Tibial nerve (tissue), 4 donors: ENCODE measurements at regions not wholly inside any gene's neighbourhood (a gene's known extent, or its start where the extent isn't known, plus 50 kb on each side); places are given as distances from the start of the nearest gene placed in this dataset.

Source experiments
- CTCF ChIP-seq, 5 experiments: fragments of 200-600 bp in 3 of 5; fragments of 450-650 bp in 2 of 5; sonication (generic) in 3 of 5; IDR thresholded peaks; one replicate each; pipeline ENCODE4 v1.5.1; 2016 to 2019; ENCODE audit warnings: antibody characterized with exemption in 5 of 5, mild to moderate bottlenecking in 3 of 5, moderate library complexity in 2 of 5
- EP300 ChIP-seq, 2 donors: sonication (generic); formaldehyde crosslinking; IDR thresholded peaks; one replicate each; pipeline ENCODE4 v1.6.1; 2017; ENCODE audit warnings: antibody characterized with exemption in 2 of 2, mild to moderate bottlenecking in 1 of 2
- POLR2A ChIP-seq, 2 donors: fragments of 450-650 bp; IDR thresholded peaks; one replicate each; pipeline ENCODE4 v1.6.1; 2017; ENCODE audit warnings: antibody characterized with exemption in 2 of 2, mild to moderate bottlenecking in 2 of 2, moderate library complexity in 2 of 2

- TF ChIP-seq POLR2A (IDR thresholded peaks at IDR 0.05) (no peak), CTCF (IDR thresholded peaks at IDR 0.05) (no peak), EP300 (IDR thresholded peaks at IDR 0.05) (no peak)
These were observed 502.2 kb upstream of the PRMT6 start for GRCh38 chr1:106554294-106554693.
